ENCODE measurements at regions not wholly inside any gene's neighbourhood (a gene's known extent, or its start where the extent isn't known, plus 50 kb on each side); places are given as distances from the start of the nearest gene placed in this dataset.
"Not testable (repeated sequence)": the region's sequence is repeated elsewhere in the genome, so short reads cannot be mapped to it uniquely, and the experiment has no call there.

DNA sequence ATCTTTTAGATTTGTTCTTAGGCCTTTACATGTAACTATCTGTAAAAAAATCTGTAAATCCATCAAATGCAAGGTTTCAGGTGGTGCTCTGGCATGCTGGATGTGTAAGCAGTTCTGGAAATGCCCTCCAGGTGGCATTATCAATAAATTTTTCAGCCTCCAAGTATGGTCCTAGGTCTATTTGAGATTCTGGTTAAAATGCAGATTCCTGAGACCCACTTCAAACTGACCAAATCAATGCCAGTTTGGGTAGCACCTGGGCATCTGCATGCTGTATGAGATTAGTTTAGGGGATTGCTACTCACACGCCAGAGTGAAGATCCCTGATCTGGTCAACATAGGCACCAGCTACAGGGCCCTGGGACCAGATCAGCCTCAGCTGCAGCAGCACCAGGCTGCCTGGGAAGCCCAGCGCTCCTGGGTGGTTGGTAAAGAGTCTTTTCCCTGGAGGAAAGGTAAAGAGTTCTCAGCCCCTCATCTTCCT, 507.3 kb upstream of the CITED2 start:
- H3K36me3 ChIP-seq (ENCODE audit: insufficient read depth, insufficient read length, low read length): no peaks in the 10 kb centered on the region
- H3K4me1 ChIP-seq (ENCODE audit: insufficient read depth, insufficient read length): peaks cover 2% of the 10 kb centered on the region
- H3K27me3 ChIP-seq (ENCODE audit: insufficient read depth, insufficient read length): no peaks in the 10 kb centered on the region
- H3K4me3 ChIP-seq (ENCODE audit: insufficient read length, low read depth): no peak overlapping the region
- no peaks in the 10 kb centered on the region; the same call in 1 of the 2 replicates for H3K9me3 ChIP-seq (ENCODE audit: insufficient read depth, low read length)
- no peak for DNase-seq (ENCODE audit: low read depth, low spot score)
- no peak for TF ChIP-seq YY1 (IDR thresholded peaks at IDR 0.05; ENCODE audit: insufficient read depth, insufficient read length)
- H3K9ac ChIP-seq (ENCODE audit: insufficient read length, low read depth): no peak overlapping the region

- DNase-seq (ENCODE audit: low read depth, low spot score): no peak
- Histone ChIP-seq H3K4me1 (ENCODE audit: insufficient read depth, insufficient read length) (peaks cover 2% of the 10 kb centered on the region), H3K27me3 (ENCODE audit: insufficient read depth, insufficient read length) (no peaks in the 10 kb centered on the region), H3K4me3 (ENCODE audit: insufficient read length, low read depth) (no peak overlapping the region), H3K9me3 (ENCODE audit: insufficient read depth, low read length) (no peaks in the 10 kb centered on the region; the same call in 1 of the 2 replicates), H3K9ac (ENCODE audit: insufficient read length, low read depth) (no peak overlapping the region), H3K36me3 (ENCODE audit: insufficient read depth, insufficient read length, low read length) (no peaks in the 10 kb centered on the region)
- TF ChIP-seq YY1 (IDR thresholded peaks at IDR 0.05; ENCODE audit: insufficient read depth, insufficient read length) (no peak), ZNF274 (IDR thresholded peaks at IDR 0.05; ENCODE audit: low read depth, low read length) (no peak), SUZ12 (IDR thresholded peaks at IDR 0.05; ENCODE audit: extremely low read depth, insufficient read depth, insufficient read length) (no peak)
Measured at GRCh38 chr6:139881236-139881635, 506.8 kb upstream of the CITED2 start.

GRCh38 chr6:139879823-139880356, 505.4 kb upstream of the CITED2 start:
- TF ChIP-seq YY1 (IDR thresholded peaks at IDR 0.05; ENCODE audit: insufficient read depth, insufficient read length) (no peak), SUZ12 (IDR thresholded peaks at IDR 0.05; ENCODE audit: extremely low read depth, insufficient read depth, insufficient read length) (no peak), ZNF274 (IDR thresholded peaks at IDR 0.05; ENCODE audit: low read depth, low read length) (no peak)
- Histone ChIP-seq H3K27me3 (ENCODE audit: insufficient read depth, insufficient read length) (no peaks in the 10 kb centered on the region), H3K36me3 (ENCODE audit: insufficient read depth, insufficient read length, low read length) (no peaks in the 10 kb centered on the region), H3K4me1 (ENCODE audit: insufficient read depth, insufficient read length) (peaks cover 2% of the 10 kb centered on the region), H3K9me3 (ENCODE audit: insufficient read depth, low read length) (no peaks in the 10 kb centered on the region; the same call in 1 of the 2 replicates), H3K4me3 (ENCODE audit: insufficient read length, low read depth) (no peak overlapping the region), H3K9ac (ENCODE audit: insufficient read length, low read depth) (no peak overlapping the region)
- no peak for DNase-seq (ENCODE audit: low read depth, low spot score)

DNA sequence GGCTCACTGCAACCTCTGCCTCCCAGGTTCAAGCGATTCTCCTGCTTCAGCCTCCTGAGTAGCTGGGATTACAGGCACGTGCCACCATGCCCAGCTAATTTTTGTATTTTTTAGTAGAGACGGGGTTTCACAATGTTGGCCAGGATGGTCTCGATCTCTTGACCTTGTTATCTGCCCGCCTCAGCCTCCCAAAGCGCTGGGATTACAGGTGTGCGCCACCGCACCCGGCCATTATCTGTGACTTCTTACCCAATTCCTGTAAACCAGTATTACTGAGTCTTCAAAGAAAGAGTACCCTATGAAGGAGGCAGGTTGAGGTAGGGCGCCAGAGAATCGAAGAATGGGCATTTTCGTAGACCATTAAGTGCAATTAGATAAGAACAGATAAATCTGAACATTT, 504.8 kb upstream of the CITED2 start:
- not testable (repeated sequence) for H3K9ac ChIP-seq (ENCODE audit: insufficient read length, low read depth); H3K9me3 ChIP-seq (ENCODE audit: insufficient read depth, low read length); H3K27me3 ChIP-seq (ENCODE audit: insufficient read depth, insufficient read length); H3K4me1 ChIP-seq (ENCODE audit: insufficient read depth, insufficient read length); H3K36me3 ChIP-seq (ENCODE audit: insufficient read depth, insufficient read length, low read length); H3K4me3 ChIP-seq (ENCODE audit: insufficient read length, low read depth); DNase-seq (ENCODE audit: low read depth, low spot score)

GRCh38 chr6:139877828-139878405, 503.5 kb upstream of the CITED2 start:
- Histone ChIP-seq H3K27me3 (ENCODE audit: insufficient read depth, insufficient read length) (no peaks in the 10 kb centered on the region), H3K4me1 (ENCODE audit: insufficient read depth, insufficient read length) (peaks cover 2% of the 10 kb centered on the region), H3K9me3 (ENCODE audit: insufficient read depth, low read length) (no peaks in the 10 kb centered on the region; the same call in 1 of the 2 replicates), H3K4me3 (ENCODE audit: insufficient read length, low read depth) (no peak overlapping the region), H3K9ac (ENCODE audit: insufficient read length, low read depth) (no peak overlapping the region), H3K36me3 (ENCODE audit: insufficient read depth, insufficient read length, low read length) (no peaks in the 10 kb centered on the region)
- DNase-seq (ENCODE audit: low read depth, low spot score): no peak
- TF ChIP-seq ZNF274 (IDR thresholded peaks at IDR 0.05; ENCODE audit: low read depth, low read length) (no peak), SUZ12 (IDR thresholded peaks at IDR 0.05; ENCODE audit: extremely low read depth, insufficient read depth, insufficient read length) (no peak), YY1 (IDR thresholded peaks at IDR 0.05; ENCODE audit: insufficient read depth, insufficient read length) (no peak)

GRCh38 chr6:139872665-139873064, 498.2 kb upstream of the CITED2 start:
- no peak for DNase-seq (ENCODE audit: low read depth, low spot score)
- H3K27me3 ChIP-seq (ENCODE audit: insufficient read depth, insufficient read length): no peaks in the 10 kb centered on the region
- no peak overlapping the region for H3K4me3 ChIP-seq (ENCODE audit: insufficient read length, low read depth)
- H3K36me3 ChIP-seq (ENCODE audit: insufficient read depth, insufficient read length, low read length): no peaks in the 10 kb centered on the region
- H3K9ac ChIP-seq (ENCODE audit: insufficient read length, low read depth): no peak overlapping the region
- TF ChIP-seq YY1 (IDR thresholded peaks at IDR 0.05; ENCODE audit: insufficient read depth, insufficient read length): no peak
- no peaks in the 10 kb centered on the region for H3K9me3 ChIP-seq (ENCODE audit: insufficient read depth, low read length)
- H3K4me1 ChIP-seq (ENCODE audit: insufficient read depth, insufficient read length): no peaks in the 10 kb centered on the region

- Histone ChIP-seq H3K27me3 (ENCODE audit: insufficient read depth, insufficient read length) (no peaks in the 10 kb centered on the region), H3K9me3 (ENCODE audit: insufficient read depth, low read length) (no peaks in the 10 kb centered on the region), H3K4me3 (ENCODE audit: insufficient read length, low read depth) (no peak overlapping the region), H3K9ac (ENCODE audit: insufficient read length, low read depth) (no peak overlapping the region), H3K36me3 (ENCODE audit: insufficient read depth, insufficient read length, low read length) (no peaks in the 10 kb centered on the region), H3K4me1 (ENCODE audit: insufficient read depth, insufficient read length) (no peaks in the 10 kb centered on the region)
- no peak for TF ChIP-seq SUZ12 (IDR thresholded peaks at IDR 0.05; ENCODE audit: extremely low read depth, insufficient read depth, insufficient read length)
- no peak for TF ChIP-seq YY1 (IDR thresholded peaks at IDR 0.05; ENCODE audit: insufficient read depth, insufficient read length)
- no peak for TF ChIP-seq ZNF274 (IDR thresholded peaks at IDR 0.05; ENCODE audit: low read depth, low read length)
- no peak for DNase-seq (ENCODE audit: low read depth, low spot score)
Measured at GRCh38 chr6:139871803-139872510, 497.5 kb upstream of the CITED2 start.
